BJ (cell line): ENCODE measurements at regions not wholly inside any gene's neighbourhood (a gene's known extent, or its start where the extent isn't known, plus 50 kb on each side); places are given as distances from the start of the nearest gene placed in this dataset.

Source experiments
- CTCF ChIA-PET: fragments of 350-600 bp; formaldehyde crosslinking; extraction: SDS; loops from one replicate; lab custom pipeline; 2021; ENCODE audit warnings: antibody characterized with exemption, inconsistent platforms; lab: Yijun Ruan, JAX
- POLR2A ChIA-PET: fragments of 300-600 bp; sonication (Branson Sonifier 250); formaldehyde crosslinking; extraction: SDS; loops from one replicate; lab custom pipeline; 2021; ENCODE audit warnings: antibody characterized with exemption; lab: Charles Lee
- DNase-seq: peaks from one replicate; pipeline ENCODE4 v3.0.0-alpha.2; 2011; ENCODE audit warnings: low read depth
- H3K27me3 ChIP-seq: 2 replicates; pipeline ENCODE4 v1.6.0; 2011; ENCODE audit warnings: low read length; ENCODE audit not compliant: control insufficient read depth, insufficient read depth
- H3K36me3 ChIP-seq: 2 replicates; pipeline ENCODE4 v1.5.1; 2011; ENCODE audit warnings: low read length; ENCODE audit not compliant: control insufficient read depth, insufficient read depth
- H3K4me3 ChIP-seq: 2 replicates; pipeline ENCODE4 v1.5.1; 2011; ENCODE audit warnings: low read depth, mild to moderate bottlenecking, control low read depth, low read length
- CTCF ChIP-seq: IDR thresholded peaks from 2 replicates; pipeline ENCODE4 v1.5.1; 2011; ENCODE audit warnings: low read depth, mild to moderate bottlenecking, control low read depth, inconsistent platforms, low read length, moderate library complexity; ENCODE audit not compliant: insufficient read depth

GRCh38 chr13:63472711-63473110 is 2057.1 kb upstream of the PCDH20 start:
- ChIA-PET POLR2A (no interaction called here), CTCF (no interaction called here)
- Histone ChIP-seq H3K27me3 (no peaks in the 10 kb centered on the region), H3K4me3 (no peak overlapping the region), H3K36me3 (no peaks in the 10 kb centered on the region)
- no peak for DNase-seq
- no peak for TF ChIP-seq CTCF

DNA sequence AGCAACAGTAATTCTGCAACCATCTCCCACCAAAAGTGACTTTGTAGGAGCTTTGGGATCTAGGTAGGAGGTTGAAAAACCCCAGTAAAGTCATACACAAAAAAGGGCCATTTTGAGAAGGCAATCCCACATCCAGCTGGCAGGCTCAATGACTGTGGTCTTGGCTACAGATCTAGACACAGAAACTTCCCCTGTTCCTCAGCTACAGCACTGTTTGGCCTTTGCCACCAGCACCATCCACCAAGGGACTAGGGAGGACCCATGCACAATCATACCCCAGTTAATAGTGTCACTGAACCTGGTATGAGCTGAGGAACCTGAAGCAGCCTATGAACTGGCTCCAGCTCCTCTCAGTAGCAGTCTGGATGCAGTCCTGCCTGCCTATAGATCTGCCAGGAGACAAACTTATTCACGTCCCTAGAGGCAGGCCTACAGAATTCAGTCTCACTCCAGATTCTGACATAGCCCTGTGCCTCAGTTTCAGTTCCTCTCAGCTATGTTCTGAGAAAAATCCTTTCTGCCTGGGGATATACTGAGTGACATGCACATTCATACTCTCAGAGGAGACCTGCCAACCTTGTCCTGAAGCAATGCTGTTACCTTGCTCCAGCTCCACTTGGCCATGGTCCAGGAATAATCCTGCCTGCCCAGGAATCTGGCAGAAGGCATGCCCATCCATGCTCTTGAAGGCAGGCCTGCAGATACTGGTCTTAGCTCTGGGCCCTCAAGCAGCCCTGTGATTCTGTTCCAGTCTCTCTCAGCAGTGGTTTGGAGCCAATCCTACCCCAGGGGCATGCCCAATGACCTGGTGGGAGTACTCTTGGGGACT is 2048.3 kb upstream of the PCDH20 start:
- Histone ChIP-seq H3K4me3 (no peak overlapping the region), H3K27me3 (no peaks in the 10 kb centered on the region), H3K36me3 (no peaks in the 10 kb centered on the region)
- no peak for DNase-seq
- CTCF ChIA-PET = no interaction called here
- TF ChIP-seq CTCF = no peak
- POLR2A ChIA-PET = no interaction called here

GRCh38 chr13:63460462-63461090 is 2044.9 kb upstream of the PCDH20 start:
- ChIA-PET CTCF (no interaction called here), POLR2A (no interaction called here)
- H3K36me3 ChIP-seq = no peaks in the 10 kb centered on the region
- no peak for DNase-seq
- no peak overlapping the region for H3K4me3 ChIP-seq
- no peak for TF ChIP-seq CTCF
- H3K27me3 ChIP-seq = no peaks in the 10 kb centered on the region

DNA sequence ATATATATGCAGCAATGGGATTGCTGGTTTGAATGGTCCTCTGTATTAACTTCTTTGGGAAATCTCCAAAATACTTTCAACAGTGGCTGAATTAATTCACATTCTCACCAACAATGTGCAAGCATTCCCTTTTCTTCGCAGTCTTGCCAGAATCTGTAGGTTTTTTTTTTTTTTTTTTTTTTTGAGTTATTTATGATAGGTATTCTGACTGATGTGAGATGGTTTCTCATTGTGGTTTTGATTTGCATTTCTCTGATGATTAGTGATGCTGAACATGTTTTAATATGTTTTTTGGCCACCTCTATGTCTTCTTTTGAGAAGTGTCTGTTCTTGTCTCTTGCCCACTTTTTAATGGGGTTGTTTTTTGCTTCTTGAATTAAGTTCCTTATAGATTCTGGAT is 2041.5 kb upstream of the PCDH20 start:
- ChIA-PET CTCF (no interaction called here), POLR2A (no interaction called here)
- DNase-seq = no peak

More for the DNA sequence above, 2041.5 kb upstream of the PCDH20 start:
- Histone ChIP-seq H3K36me3 (no peaks in the 10 kb centered on the region), H3K4me3 (no peak overlapping the region), H3K27me3 (no peaks in the 10 kb centered on the region)
- TF ChIP-seq CTCF = no peak
